Activated CD4-positive, CD25-positive, alpha-beta regulatory T cell treated with anti-CD3 and anti-CD28 coated beads, Interleukin-2, amount 50 U/mL, for 72 hours (primary cell): ENCODE measurements at regions not wholly inside any gene's neighbourhood (a gene's known extent, or its start where the extent isn't known, plus 50 kb on each side); places are given as distances from the start of the nearest gene placed in this dataset.
"Not testable (repeated sequence)": the region's sequence is repeated elsewhere in the genome, so short reads cannot be mapped to it uniquely, and the experiment has no call there.

Experiments
- DNase-seq: peaks from one replicate; pipeline ENCODE4 v3.0.0; 2021

DNA sequence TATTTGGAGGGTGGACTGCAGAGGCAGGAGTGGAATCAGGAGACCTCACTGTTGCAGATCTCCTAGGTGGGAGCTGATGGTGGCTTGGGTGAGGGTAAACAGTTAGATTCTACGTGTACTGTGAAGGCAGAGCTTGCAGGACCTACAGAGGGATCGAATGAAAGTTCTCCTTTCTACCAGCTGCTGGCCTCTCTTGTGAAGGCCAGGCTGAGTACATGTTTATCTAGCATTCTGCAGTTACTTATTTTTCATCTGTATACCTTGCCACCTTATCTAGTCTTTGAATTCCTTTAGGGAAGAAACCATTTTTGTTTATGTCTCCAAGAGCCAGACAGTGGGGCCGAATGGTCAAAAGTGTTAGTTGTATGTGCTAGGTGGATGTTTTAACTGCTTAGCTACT, 57.6 kb downstream of the PTTG1 start:
- DNase-seq: no peak

DNA sequence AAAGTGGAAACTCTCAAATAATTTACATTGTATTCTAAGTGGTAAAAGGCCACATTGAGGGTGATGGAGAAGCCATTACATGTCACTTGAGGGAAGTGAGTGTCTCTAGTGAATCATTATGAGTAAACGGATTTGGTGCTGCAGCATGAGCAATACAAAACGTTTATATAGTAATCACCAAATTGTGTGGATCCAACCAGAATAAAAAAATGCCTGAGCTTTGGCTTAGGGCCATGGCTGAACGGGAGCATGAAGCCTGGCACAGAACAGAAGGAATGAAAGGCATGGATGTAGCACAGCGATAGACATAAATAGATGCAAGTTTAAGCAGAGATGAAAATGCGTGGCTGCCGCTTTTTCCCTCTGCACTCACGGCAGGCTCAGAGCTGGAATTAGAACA, 58.3 kb downstream of the PTTG1 start:
- DNase-seq: no peak

DNA sequence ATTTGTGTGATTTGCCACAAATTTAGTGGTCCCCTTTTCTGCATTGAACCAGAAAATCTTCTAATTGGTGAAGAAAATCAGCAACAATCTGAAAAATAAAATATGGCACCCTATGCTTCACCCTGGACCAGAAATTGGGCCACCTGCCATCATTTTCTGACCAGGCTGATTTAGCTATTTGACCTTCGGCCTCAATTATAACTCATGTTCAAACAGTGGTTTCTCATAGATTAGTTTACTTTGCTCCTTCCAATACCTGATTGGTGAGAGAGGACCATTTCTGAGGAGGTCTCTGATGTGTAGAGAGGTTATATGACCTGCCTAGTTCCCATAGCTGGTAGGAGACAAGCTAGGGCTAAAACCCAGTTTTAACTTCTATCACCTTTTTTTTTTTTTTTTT, 59.0 kb downstream of the PTTG1 start:
- no peak for DNase-seq

DNA sequence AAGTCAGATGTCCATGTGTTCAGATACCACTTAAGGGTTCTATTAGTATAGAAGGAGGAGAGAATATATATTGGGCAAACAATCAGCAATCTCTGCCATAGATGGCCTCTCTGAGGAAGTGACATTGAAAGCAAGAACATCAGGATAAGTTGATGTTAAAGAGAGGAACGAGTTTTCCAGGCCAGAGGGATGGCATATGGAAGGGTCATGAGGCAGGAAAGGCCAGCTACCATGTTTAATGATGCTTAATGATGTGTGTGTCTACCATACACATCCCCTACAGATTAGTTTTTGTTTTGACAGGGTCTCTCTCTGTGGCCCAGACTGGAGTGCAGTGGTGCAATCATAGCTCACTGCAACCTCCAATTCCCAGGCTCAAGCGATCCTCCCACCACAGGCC, 63.0 kb downstream of the PTTG1 start:
- DNase-seq: no peak

DNA sequence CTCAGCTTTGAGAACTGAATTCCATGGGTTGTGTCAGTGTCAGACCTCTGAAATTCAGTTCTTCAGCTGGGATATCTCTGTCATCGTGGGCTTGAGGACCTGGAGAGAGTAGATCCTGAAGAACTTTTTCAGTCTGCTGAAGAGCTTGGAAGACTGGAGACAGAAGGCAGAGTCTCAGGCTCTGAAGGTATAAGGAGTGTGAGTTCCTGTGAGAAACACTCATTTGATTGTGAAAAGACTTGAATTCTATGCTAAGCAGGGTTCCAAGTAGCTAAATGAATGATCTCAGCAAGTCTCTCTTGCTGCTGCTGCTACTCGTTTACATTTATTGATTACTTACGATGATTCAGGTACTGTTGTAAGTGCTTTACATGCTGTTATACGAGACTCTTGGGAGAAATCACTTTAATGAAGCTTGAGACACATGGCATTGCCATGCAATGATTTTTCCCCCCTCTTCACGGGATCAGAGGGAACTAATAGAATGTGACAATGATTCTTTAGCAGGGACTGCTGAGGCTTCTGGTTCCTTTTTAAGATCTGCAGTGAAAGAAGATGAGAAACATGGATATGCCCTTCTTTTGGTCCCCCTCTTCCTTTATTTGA, 63.8 kb downstream of the PTTG1 start:
- no peak for DNase-seq

DNA sequence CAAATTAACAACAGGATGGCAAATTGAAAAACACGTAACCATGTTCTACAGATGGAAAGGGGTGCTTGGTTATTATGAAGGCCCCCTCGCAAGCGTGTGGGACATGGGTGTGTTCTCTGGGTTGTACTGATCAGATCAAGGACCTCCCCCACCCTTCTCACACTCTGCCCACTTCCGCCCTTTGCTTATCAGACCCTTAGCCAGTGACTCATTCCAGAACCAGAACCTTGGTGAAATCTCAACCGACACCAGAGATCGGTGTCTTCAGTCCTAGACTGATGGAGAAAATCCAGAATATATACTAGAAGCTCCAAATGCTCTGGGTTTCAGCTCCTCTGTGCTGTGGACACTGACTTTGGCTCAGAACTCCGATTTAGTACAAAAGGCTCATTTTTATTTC, 64.9 kb downstream of the PTTG1 start:
- DNase-seq: peak; percentile 50

DNA sequence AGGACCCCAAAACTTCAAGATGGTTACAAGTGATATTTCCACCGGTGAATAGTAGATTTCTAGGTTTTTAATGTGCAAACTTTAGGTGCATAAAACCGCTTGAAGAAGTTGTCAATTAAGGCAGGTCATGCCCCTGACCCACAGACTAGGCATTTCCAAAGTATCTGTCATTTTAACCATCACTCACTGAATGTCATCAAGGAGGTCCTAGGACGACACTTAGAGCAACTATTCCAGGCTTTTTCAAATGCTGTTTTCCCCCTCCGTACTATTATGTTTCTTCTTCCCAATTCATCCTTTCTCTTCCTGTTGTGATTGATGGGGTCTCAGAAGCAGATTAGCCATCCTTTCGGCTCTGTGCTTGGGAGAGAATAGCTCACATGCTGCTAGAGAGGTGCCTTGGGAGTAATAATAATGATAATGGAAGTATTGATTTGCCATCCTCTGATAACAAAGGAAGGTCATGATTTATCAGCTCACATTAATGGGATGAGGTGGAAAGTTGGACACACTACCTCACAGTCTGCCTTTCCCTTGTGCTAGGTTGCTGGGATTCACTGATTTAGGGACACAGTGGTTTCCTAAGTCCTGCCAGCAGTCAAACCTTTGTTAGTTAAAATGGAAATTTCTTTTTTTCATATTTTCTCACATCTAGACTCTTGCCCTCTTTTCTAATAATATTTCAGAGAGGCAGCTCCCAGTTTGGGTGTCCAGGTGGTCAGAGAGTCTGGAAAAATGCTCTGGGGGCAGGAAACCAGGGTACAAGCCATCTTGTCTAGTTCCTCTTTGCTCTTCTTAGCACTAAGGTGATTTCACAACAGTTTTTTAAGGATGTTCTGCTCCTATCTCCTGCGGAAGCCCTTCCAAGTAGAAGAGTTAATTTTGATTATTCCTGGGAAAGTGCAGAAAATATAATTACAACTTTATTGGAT, 67.0 kb downstream of the PTTG1 start:
- DNase-seq: no peak

DNA sequence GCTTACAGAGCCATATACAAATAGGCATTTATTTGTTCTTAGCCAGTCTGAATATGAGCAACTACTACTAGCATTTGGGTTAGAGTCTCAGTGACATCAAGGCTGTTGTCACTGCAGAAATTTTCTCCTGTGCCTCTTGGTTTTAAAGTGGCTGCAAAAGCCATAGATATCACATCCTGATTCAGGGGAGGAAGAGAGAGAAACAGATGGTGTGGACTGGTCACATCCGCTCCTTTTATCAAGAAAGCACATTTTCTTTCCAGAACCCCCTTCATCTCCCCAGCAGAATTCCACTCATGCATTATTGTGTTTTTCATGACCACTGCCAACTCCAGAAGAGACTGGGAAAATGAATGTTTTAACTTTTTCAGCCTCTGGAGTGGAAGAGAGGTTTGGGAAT, 69.8 kb downstream of the PTTG1 start:
- no peak for DNase-seq

DNA sequence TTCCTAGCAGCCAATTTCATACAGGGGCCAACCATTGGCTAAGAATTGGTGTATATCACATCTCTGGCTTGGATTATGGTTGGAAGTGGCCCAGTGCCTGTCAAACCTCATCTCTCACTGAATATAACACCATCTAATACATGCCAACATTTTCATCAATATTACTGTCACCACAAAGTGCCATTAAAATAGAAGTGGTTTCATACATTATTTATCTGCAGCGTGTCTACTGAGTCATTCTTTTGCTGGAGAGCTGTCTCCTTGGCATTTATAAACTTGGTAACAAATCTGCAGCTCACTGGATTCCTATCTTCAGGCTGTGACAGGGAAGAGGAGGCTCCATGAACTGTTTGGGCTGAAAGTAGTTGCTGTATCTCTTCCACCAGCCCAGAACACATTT, 70.9 kb downstream of the PTTG1 start:
- no peak for DNase-seq

DNA sequence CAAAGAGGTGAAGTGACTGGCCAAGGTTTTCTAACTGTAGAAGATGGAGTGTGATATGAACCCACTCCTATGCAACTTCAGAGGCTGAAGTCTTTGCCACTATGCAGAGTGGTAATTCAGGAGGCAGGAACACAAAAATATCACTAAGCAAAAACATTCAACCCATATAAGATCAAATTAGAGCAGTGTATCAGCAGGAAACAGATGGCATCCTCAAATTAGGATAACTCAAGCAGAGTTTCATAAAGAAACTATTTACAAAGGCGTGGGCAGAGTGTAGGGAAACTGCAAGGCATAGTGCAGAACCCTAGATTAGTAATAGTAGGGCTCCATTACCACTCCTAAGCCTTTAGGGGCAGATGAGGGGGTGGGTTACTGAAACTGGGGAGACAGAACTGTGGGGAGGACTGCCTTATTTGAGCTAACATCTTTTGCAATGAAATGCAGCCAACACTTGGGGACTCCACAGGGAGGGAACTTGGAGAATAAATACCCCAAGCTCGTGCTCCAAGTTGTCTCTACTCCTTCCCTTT, 72.2 kb downstream of the PTTG1 start:
- DNase-seq: no peak

DNA sequence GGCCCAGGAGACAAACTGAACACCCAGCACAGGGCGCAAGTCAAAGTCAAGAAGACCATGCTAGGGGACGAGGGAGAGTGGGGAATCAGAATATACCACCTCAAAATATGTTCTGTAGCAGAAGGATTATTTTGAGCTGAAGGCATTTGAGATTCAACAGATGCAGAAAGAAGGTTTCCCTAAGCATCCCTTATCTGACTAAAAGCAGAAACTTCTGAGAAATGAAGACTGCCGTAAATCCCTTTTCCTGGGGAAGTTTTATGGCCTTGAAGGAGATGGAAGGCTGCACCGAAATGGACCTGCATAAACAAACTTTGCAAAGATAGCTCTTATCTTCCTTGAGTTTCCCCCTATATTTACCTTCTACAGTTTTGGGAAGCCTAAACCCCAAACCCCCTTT, 72.8 kb downstream of the PTTG1 start:
- DNase-seq: no peak

DNA sequence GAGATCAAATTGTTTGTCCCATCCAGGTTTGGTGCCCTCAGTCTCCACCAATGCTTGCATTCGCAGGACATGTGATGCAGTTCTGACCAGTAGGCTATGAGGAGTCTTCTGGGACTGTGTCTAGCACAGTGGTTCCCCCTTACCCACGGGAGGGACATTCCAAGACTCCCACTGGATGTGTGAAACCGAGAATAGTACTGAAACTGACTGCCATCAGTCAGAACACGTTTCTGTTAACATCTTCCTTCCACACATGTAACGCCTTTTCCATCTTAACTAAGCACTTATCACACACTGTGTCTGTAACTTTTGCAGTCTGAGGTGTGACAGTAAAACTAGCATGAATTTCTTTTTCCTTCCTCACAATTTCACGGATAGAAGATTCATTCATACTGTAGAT, 74.7 kb downstream of the PTTG1 start:
- DNase-seq: no peak

DNA sequence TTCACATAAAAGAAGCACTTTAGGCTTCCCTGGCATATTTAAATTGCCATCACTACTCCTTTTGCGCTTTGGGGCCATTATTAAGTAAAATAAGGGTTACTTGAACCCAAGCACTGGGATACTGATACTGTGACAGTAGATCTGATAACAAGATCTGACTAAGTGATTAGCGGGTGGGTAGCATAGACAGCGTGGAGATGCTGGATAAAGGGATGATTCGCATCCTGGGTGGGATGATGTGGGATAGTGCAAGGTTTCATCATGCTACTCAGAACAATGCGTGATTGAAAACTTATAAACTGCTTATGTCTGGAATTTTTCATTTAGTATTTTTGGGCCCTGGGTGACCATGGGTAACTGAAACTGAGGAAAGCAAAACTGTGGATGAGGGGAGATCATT, 75.1 kb downstream of the PTTG1 start:
- no peak for DNase-seq

DNA sequence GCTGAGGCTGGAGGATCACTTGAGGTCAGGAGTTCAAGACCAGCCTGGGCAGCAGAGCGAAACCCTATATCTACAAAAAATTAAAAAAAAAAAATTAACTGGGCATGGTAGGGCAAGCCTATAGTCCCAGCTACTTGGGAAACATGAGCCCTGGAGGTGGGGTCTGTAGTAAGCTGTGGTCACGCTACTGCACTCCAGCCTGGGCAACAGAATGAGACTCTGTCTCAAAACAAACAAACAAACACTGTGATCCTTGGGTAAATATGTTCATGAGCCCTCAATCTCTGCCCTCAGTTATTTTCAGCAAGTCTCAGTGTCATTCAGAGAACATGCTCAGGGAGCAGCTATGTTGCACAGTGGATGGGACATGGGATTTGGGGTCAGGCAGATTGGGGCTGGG, 76.2 kb downstream of the PTTG1 start:
- no peak for DNase-seq

DNA sequence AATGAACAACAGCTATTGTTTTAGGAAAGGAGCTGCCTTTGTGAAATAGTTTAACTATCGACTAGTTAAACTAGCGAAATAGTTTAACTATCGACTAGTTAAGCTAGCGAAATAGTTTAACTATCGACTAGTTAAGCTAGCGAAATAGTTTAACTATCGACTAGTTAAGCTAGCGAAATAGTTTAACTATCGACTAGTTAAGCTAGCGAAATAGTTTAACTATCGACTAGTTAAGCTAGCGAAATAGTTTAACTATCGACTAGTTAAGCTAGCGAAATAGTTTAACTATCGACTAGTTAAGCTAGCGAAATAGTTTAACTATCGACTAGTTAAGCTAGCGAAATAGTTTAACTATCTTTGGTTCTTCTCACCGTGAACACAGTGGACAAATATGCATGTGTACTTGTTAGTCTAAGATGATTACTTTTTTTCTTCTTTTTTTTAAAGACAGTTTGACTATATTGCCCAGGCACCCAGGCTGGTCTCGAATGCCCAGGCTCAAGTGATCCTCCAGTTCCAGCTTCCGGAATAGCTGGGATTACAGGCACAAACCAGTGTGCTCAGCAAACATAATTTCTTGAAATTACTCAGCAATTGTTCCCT, 76.9 kb downstream of the PTTG1 start:
- not testable (repeated sequence) for DNase-seq

DNA sequence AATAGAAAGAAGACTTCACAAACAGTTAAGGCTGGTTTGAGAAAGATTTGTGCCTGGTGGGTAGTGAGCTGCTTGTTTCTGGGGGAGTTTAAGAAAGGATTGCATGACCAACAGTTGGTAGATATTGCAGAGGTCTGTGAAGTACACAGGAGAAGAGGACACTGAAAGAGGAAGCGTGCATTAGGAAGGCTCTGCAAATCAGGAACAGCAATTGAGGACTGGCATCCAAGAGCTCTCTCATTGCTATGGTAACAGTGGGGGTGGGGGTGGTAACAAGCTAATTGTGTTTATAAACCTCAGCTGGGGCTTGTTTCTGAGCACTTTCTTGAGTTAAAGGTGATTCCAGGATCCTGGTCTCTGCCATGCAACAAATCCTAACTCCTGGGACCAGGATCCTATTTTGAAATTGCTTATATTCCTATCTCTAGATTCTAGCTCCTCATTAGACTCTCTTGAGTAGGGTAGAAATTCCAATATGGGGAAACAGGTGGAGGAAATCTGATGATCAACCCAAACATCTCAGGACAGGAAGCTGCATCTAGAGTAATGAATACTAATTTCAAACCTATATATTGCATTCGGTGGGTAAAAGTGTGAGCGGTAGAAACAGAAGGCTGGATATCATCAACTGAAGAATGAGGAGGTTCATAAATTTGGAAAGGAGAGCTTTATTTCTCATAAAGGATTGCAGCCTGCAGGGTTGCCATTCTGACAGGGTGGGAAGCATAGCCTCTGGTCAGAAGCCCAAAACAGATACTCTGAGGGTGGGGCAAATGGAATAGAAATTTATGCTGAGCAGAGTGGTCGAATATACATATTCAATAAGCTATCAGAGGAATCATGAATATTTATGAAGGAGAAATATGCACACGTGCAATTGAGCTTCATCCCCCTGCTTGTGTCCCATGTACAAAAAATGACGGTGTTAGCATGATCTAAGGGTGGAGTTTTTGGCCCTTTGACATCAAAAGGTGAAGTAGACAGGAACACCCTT, 79.4 kb downstream of the PTTG1 start:
- no peak for DNase-seq

DNA sequence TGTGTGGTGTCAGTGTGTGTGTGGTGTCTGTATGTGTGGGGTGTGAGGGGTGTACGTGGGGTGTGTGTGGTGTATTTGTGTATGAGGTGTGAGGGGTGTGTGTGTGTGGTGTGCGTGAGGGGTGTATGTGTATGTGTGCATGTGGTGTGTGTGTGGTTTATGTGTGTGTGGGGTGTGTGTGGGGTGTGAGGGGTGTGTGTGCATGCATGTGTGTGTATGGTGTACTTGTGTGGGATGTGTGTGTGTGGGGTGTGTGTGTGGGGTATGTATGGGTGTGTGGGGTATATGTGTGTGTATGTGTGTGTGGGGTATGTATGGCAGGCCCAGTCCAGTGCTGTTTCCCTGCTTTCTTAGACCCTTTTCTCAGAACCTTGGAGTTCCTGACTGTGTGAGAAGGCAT, 83.3 kb downstream of the PTTG1 start:
- DNase-seq: no peak

DNA sequence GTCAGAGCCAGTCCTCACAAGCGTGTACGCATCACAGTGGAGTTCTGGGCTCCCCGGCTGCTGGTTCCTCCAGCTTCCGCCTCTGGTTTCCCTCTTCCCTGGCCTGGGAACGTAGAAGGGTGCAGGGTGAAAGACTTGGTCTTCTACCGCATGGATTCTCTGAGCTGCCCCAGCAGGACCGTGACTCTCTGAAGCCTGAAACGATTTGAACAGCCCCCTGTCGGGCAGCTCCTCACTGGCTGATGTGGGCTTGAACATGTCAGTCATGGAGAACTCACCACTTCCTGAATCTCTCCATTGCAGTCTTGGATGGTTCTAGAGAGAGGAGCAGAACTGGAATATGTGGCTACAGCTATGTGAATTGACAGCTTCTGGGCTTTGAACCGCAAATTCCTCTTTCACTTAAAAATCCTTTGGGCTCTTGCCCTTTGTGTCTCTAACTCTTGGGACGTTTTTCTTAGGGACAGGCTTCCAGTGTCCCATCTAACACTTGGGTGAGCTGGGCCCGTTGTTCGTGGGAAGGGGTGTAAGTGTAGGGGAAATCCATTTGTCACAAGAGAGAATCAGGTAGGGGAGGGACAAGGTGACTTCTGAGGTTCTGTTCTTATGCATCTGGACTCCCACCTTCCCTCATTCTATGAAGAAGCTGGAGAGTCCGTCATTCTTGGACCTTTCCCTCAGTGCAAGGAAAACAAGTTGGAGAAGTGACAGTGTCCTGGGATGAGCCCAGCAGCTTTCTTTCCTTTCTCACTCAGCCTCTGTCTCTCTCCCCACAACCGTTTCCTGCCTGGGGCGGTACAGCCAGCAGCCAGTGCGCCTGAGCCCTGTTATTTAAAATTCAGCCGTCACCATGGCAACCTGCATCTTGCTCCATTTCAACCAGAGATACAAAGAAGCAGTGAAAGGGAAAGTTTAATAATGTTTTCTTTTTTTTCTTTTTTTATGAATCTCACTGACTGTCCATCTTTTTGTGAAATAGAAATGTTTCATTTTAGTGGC, 84.7 kb downstream of the PTTG1 start:
- DNase-seq: peak; percentile 62

DNA sequence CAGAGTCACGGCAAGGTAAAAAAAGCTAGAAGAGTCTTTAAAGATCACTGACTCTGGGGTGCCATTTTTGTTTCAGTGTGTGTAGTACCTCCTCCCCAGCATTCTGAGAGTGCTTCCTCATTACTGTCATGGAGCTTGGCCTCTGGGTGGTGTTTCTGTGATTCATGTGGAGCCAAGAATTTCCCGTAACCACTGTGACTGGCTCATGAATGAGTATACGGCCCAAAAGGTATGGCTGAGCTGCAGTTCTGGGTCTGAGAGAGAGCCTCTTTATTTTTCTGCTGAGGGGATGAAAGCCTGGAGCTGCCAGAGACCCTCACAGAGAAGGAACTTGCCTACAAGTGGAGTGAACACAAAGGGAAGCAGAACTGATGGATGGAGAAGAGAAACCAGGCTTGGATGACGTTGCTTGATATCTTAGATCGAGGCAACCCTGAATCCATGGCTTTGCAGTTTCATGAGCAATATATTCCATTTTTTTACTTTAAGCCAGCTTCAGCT, 85.6 kb downstream of the PTTG1 start:
- DNase-seq: no peak

DNA sequence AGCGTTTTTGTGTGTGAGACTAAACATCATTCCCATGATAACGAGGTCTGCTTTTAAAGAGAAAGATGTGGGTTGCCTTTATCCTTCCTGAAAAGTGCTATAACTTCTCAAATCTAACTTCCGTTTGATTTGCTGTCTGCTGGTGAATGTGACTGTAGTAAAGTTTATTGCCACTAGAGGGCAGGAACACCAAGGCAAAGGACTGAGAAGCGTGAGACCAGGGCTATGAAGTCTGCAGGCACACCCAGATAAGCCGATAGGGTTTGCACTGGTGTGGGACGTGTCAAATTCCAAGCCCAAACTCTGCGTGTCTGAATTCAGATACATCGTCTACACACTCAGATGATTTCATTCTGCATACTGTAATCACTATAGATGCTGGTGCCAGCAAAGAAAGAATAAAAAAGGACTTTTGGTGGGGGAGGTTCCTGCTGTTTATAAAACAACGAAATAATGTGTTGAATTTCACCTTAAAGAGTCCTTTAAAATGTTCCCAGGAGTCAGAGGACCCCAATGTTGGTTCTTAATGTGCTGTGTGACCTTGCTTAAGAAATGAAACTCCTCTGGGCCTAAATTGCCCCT, 87.2 kb downstream of the PTTG1 start:
- DNase-seq: peak; percentile 47
